ENCODE measurements at regions not wholly inside any gene's neighbourhood (a gene's known extent, or its start where the extent isn't known, plus 50 kb on each side); places are given as distances from the start of the nearest gene placed in this dataset.
A peak's percentile ranks its signal among the peaks of the same experiment; 100 is the strongest.

GRCh38 chr16:54677308-54677950 lies 253.2 kb upstream of the IRX5 start:
- DNase-seq: no peak

- no peak for DNase-seq
Observed at GRCh38 chr16:54673313-54673712, 257.4 kb upstream of the IRX5 start.

GRCh38 chr16:54672500-54672899 lies 258.2 kb upstream of the IRX5 start:
- no peak for DNase-seq

- no peak for DNase-seq
Observed at GRCh38 chr16:54657709-54658102, 273.0 kb upstream of the IRX5 start.

GRCh38 chr16:54657058-54657708 lies 273.5 kb upstream of the IRX5 start:
- peak; percentile 65 for DNase-seq

- DNase-seq: peak; percentile 43
Observed at GRCh38 chr16:54655121-54655590, 275.5 kb upstream of the IRX5 start.

- no peak for DNase-seq
Observed at GRCh38 chr16:54654429-54654828, 276.2 kb upstream of the IRX5 start.

GRCh38 chr16:54652201-54652770 lies 278.4 kb upstream of the IRX5 start:
- no peak for DNase-seq

- no peak for DNase-seq
Observed at GRCh38 chr16:54651440-54652195, 279.0 kb upstream of the IRX5 start.

GRCh38 chr16:54649876-54650275 lies 280.8 kb upstream of the IRX5 start:
- no peak for DNase-seq

- DNase-seq: no peak
Observed at GRCh38 chr16:54648575-54648974, 282.1 kb upstream of the IRX5 start.

- DNase-seq: peak; percentile 58
Observed at GRCh38 chr16:54647725-54648221, 282.9 kb upstream of the IRX5 start.

GRCh38 chr16:54647216-54647615 lies 283.4 kb upstream of the IRX5 start:
- DNase-seq: no peak

GRCh38 chr16:54645345-54645744 lies 285.3 kb upstream of the IRX5 start:
- no peak for DNase-seq

- DNase-seq: no peak
Observed at GRCh38 chr16:54636221-54636793, 294.4 kb upstream of the IRX5 start.

- DNase-seq: peak; percentile 17
Observed at GRCh38 chr16:54633943-54634362, 296.7 kb upstream of the IRX5 start.

GRCh38 chr16:54632322-54633220 lies 298.1 kb upstream of the IRX5 start:
- no peak for DNase-seq

GRCh38 chr16:54631782-54632181 lies 298.9 kb upstream of the IRX5 start:
- peak; percentile 12 for DNase-seq

- DNase-seq: peak; percentile 66
Observed at GRCh38 chr16:54630284-54630967, 300.2 kb upstream of the IRX5 start.

- no peak for DNase-seq
Observed at GRCh38 chr16:54628796-54629625, 301.7 kb upstream of the IRX5 start.
